NCI-H1105 treated with DMSO at 0.1 percent for 48 hours (cell line): ENCODE measurements at regions not wholly inside any gene's neighbourhood (a gene's known extent, or its start where the extent isn't known, plus 50 kb on each side); places are given as distances from the start of the nearest gene placed in this dataset.

Experiments
- DNase-seq: peaks from one replicate; lab custom pipeline; 2025; lab: John Stamatoyannopoulos, UW

DNA sequence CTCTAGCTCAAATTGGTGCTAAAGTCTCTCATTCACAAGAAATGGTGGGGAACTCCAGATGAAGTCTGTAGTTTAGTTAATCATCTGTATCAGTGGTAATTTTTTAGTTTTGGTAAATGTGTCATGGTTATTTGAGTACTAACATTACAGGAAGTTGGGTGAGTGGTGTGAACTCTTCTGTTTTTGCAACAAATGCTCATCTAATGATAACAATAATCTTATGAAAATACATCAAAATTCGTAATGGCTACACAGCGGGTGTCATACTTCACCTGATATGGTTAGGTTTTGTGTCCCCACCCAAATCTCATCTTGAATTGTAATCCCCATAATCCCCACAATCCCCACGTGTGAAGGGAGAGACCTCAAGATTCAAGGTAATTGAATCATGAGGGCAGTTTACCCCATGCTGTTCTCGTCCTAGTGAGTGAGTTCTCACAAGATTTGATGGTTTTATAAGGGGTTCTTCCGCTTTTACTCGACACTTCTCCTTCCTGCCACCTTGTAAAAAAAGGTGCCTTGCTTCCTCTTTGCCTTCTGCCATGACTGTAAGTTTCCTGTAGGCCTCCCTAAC lies 209.3 kb upstream of the FOXN3 start:
- no peak for DNase-seq

DNA sequence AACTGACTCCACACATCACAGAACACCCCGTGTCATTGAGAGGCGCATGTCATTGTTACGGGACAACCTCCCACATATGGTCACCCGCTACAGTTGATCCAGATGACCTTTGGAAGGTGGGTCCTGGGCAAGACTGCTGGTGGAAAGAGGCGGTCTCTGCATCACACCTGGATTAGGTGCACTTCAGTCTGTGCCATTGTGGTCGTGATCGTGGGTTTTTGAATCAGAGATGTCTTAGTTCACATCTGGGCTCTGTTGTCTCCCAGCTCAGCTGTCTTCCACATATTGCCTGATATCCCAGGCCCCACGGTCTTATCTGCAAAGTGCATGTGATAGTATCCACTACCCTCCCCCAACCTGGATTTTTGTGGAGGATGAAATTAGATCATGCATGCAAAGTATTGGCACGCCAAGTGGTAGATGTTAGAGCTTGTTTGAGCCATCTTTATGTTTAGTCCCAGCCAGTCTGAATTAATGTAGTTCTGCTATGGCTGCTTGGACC lies 208.7 kb upstream of the FOXN3 start:
- DNase-seq = no peak

DNA sequence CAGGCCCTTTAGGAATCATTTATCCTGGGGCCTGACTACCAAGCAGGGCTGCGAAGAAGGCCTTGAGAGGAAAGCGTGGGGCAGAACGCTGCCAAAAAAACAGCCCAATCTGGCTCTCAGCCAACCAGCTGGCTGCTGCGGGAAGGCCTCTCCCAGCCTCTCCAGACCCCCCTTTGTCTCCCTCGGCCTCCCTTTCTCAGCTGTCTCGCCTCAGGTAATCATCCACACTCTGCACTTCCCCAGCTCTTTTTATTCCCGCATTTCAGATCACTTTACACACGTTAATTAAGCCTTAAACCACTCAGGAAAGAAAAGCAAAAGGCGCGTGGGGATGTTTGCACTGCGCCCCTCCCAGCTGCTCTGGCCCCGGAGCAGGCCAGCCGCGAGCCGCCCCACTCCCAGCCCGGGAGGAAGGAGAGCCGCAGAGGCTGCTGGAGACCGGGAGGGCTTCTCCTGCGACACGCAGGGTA lies 208.2 kb upstream of the FOXN3 start:
- DNase-seq = peak; percentile 95

DNA sequence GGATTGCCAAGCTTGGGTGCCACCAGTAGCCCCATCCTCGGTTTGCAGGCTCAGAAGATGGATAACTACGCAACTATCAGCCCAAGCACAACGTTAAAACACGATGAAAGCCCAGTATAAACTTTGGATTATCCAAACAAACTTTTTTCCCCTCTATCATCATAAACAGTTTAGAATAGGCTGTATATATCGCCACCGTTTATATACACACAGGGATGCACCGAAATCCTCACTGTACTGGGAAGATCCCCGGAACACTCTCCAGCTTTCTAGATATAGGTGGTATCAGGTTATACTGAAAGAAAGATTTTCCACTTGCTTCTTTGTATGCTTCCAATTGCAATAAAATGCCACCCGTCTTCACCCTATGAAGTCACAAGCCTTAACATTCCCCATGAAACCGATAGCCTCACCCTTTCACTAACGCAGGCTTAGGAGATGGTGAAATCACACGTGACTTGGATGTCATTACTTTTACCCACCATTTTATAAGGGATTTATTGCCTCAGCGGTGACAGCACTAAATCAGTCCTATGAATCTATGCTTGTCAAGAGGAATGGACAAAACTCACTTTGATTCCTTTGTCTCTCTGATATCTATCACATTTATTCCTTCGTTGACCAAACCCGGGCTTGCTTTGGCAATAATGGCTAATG lies 207.6 kb upstream of the FOXN3 start:
- no peak for DNase-seq

DNA sequence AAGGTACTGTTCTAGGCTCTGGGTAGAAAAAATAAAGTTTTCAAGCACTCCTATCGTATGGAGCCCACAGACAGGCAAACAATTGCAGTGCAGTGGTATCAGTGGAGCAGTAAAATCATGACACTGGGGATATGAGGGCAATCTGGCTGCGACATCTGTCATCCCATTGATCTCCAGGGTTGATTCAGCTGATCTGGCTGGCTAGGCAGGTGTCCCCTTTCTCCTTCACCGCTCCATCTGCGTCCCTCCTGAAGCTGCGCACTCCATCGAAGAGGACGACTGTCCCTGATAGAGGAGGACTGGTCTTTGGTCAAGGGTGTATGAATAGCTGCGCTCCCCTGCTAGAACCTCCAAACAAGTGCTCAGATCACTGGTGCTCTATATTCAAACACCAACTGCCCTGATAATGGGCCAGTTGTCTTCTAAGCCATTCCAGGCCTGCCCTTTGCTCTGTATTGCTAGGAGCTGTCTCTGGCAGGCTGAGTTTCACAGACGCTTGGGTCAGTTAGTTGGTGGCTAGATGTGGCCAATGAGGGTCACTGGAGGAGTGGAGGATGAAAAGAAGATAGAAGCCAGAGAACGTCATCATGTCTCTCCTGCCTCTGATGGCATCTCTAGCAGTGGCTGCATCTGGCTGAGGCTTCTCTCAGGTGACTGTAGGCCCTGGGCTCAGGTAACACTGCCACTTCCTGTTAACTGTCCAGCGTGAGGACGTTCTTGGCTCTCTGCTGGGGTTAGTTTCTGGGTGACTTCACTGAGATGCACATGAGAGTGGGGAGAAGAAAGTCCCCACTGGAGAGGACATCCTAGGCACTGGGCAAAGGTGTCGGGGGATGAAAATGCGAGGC lies 205.0 kb upstream of the FOXN3 start:
- no peak for DNase-seq

DNA sequence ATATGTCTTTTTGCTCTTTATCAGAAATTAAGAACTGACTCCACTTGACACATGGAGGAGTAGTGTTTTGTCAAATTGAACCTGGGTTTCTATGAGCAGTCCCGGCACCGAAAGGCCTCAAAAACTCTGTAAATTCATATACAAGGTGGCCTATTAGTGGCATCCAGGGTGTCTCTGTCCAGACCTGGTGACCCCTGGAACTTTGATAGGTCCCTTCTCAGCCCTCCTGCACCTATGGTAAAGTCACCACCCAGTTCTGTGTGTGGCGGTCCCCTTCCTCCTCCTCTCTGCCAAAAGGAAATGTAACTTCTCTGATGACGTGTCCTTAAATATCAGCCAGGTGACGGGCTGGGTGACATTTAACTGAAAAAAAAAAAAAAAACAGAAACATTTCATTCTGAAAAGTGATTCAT lies 204.0 kb upstream of the FOXN3 start:
- DNase-seq = no peak

DNA sequence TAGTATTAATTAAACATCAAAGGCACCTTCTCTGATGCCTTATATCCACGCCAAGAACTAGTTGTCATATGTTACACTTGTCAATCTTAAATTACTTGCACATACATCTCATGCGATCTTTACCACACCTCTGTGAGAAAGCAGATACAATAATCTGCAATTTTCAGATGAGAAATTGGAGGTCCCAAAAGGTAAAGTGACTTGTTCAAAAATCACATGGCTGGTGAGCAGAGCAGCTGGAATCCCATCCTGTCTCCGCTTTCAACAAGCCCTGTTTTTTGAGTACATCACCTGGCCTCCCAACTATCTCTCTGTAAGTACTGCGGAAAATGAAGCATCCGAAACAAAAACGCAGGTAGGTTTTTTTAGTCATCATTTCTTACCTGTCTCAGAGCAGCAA lies 203.4 kb upstream of the FOXN3 start:
- no peak for DNase-seq

DNA sequence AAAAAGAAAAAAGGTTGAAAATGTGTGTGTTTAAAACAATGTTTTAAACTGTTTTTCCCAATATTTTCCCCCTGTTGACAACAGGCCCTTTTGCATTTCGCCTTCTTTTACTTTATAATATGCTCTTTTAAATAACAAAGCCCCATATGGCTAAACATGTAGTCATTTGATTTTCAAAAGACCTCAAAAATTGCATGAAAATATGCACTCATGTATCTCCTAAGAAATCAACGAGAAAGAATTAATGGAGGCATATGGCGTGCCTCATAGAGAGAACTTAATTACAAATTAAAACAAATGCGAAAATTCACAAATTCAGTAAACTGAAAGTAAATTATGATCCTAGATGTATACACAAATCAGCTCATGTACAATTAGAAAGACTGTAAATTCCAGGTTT lies 202.6 kb upstream of the FOXN3 start:
- no peak for DNase-seq

DNA sequence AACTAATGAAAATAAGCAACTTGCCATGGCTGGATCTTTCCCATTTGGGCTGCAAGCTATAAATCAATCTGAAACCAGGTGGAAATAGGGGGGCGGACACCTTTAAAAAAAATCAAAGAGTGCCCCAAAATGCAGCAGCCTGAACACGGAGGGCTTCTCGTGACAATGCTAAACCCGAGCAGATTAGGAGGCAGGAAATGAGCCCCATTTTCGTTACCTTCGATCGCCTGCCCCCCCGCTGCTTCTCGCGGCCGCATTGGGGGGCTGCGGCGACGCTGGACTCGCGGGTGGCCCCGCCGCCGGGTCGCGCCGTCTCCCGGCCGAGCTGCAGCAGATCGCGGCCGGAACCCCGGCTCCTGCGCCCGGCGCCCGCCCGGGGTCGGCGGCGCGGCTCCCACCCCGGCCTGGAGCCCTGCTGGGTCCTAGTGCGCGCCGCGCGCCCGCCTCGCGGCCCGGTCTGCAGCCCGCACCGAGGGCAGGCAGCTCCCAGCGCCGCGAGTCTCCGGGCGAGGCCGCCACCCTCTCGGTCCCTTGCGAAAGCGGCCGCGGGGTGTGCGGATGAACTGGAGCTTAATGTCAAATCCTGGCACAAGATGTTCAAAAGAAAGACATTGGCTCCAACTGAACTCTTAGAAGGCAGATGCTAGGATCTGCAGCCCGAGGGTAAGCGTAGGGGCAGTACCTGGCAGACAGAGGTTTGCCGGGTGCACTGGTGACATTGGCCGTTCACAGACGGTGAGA lies 201.9 kb upstream of the FOXN3 start:
- peak; percentile 58 for DNase-seq

DNA sequence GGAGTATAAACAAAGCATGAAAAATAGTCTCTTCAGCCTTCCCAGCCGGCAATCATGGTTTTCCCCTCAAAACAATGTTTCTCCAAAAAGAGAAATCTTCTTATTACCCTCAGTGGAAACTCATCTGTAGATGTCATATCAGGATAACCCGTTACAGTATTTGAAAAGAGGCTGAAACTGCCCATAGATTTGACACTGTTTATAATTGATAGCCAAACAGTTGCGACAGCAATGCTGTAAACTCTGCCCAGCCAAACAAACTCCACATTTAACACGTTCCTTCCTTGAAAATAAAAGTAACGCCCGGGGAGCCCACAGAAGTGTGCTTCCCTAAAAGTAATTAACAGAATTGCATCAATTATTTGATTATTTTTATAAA lies 201.3 kb upstream of the FOXN3 start:
- DNase-seq = peak; percentile 26

DNA sequence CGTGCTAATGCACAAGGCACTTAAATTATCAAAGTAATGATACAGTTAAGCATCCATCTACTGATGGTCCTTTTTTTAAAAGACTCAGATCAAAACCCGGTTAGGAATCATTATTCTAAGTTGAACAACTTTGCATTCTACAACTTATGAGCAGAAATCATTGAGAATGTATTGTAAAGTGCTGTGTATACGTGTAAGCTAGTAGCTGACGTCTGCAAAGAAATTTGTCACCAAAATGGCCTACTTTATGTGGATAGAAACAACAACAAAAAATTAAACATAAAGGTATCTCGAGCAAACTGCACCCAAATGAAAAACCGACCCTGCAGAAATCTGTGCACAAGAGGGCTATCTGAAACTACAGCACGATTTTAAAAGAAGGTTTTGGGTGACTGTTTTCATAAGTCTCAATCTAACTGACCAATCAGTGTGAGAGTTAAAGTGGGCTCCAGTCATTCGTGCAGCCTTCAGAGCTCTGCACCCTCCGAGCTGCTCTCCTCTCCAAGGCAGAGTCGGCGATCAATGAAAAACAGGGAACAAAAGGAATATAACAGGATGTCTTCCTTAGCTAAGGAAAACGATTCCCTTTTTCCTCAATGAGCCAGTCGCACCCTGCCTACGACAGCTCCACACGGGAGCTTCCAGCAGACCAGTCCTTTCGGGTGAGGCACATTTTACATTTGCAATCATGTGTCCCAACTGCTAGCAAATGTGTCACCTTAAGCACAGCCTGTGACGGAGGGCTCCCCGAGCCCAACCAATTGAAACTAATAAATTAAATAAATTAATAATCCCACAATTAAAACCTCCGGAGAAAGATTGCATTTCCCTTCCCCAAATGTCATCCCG lies 200.7 kb upstream of the FOXN3 start:
- DNase-seq = peak; percentile 19

DNA sequence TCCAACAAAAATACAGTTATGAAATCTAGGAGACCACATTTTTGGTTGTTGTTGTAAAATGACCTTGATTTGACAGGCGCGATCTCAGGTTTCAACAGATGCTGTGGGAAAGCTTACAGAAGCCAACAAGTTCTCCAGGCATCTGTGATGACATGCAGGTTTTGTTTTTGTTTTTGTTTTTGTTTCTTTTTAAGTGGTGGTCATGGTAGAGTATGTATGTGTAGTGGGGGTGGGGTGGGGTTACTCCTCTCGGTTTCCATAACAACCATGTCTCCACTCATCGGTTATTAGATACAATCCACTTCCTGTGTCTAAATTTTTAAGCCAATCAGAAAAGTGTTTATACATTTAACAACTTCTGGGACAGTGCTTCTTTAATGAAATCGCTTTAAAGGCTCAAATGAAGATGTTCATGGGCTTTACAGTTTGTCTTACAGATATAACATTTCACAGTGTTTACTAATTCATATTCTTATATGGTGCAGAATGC lies 199.9 kb upstream of the FOXN3 start:
- no peak for DNase-seq

DNA sequence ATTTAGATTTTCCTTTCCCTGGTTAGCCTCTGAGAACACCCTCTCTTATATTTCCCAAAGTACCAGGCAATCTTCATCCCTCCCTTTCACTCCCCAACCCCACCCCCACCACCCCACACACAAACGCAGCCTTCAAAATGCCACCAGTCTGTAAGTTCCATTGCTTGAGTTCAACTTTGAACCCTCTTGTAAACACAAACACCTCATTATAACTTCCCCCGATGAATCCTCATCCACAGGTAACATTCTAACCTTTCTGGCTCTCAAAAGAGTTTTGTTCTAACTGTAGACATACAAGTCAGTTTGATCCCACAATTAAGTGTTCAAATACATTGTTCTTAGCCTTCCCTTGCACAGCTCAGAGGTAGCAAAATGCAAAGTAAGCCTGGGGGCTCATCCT lies 199.4 kb upstream of the FOXN3 start:
- no peak for DNase-seq

DNA sequence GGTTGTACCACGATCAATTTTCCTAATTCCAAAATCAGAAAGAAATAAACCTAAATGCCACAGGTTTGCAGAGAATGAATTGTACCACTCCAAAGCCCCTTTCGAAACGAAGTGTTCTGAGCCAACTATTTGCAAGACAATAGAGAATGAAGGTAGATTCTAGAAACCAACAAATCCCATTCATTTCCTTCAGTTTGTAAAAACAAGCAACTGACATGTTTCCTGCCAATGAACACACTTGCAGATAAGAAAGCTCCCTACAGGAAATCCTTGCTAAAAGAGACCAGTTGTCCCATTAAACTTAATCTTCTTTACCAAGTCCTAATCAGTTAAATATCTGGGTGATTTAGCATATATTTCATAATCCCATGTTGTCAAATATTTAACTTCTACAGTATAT lies 198.4 kb upstream of the FOXN3 start:
- no peak for DNase-seq

DNA sequence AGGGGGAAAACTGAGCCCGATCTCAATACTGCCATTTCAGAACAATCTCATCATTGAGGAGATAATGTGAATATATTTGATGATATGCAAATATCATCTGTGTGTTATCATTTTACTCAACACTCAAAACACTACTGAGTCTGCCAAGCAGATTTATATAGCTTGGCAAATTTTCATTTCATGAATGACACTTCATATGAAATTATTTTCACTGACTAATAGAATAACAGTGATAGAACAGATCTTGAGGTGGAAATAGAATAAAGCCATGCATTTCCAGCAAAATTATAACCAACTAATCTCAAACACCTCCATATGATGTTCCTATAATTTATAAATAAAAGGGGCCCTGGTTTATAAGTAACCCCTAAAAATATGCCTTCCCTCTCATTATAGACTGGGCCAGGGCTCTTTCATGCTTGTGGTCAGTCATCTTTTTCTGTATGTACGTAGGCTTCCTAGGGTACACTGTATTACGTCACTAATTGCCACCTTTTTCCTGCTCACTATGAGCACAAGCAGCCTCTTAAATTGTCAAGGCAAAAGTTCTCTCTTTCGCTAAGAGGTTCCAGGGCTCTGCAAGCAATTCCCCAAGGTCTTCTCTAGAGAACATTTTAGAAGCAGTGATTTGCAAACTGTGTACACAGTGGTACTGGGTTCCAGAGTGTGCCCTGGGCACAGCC lies 197.1 kb upstream of the FOXN3 start:
- DNase-seq = no peak

DNA sequence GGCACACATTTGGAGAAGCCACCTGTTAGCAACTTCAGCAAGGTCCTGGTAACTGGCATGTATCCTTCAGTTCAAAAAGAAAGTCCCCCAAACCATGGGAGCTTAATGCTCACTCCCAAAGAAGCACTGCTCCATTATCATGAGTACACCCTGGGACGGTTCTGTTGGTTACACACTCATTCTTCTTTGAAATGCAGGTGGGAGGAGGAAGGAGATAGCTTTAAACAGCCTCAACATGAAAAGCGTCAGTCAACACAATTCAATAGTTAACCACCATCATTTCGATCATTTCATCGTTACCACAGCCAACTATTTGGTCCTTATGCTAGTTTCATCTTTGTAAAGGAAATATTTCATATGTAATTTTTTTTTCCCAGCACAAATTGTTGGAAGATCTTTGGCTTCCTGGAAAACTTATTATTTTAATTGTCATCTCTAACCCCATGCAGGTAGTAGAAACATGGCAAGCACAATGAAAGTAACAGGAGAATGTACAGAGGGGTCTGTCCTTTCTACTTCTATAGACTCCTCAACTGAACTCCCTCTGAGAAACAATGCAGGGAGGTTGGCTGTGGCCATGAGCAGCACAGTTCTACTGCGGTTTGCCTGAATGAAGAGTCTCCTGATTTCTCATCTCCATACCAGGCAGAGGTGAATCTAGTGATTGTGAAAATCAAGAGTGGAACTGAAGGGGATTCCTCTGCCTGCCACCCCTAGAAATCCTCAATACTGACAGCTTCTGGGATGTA lies 196.4 kb upstream of the FOXN3 start:
- DNase-seq = no peak

DNA sequence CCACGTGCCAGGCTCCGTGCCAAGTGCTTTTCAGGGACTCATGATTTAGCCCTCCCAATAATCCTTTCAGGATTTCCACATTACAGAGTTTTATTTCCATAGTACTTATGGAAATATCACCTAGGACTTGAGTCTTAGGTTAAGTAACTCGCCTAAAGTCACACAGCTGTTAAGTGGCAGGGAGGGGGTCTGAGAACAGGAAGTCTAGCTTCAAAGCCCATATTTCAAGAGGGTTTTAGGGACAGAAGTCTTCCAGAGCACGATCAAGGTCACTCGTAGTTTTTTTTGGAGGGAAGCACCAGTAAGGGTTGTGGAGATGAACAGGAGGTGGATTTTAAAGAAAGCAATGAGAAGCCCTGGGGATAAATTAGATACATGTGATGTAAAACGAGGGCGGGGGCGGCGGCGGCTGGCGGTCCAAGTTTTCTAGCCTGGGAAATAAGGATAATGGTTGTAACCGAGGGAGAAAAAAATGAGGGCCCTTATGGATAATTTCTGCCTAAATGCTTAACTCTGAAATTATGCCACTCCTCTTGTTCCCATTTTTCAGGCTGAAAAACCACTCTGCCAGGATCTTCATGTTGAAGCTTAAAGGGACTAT lies 192.6 kb upstream of the FOXN3 start:
- DNase-seq = no peak

DNA sequence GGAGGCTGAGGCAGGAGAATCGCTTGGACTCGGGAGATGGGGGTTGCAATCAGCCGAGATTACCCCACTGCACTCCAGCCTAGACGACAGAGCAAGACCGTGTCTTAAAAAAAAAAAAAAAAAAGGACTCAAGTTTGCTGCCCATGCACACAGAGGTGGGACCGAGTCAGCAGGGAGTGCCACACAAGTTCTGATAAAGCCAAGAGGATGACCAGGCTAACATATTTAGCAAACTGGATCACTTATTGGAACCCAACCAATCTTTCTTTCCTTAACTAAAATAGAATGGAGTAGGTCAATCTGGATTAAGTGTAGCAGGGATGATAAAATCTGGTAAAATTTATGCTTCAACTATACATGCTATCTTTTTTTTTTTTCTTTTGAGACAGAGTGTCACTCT lies 190.4 kb upstream of the FOXN3 start:
- DNase-seq = no peak

DNA sequence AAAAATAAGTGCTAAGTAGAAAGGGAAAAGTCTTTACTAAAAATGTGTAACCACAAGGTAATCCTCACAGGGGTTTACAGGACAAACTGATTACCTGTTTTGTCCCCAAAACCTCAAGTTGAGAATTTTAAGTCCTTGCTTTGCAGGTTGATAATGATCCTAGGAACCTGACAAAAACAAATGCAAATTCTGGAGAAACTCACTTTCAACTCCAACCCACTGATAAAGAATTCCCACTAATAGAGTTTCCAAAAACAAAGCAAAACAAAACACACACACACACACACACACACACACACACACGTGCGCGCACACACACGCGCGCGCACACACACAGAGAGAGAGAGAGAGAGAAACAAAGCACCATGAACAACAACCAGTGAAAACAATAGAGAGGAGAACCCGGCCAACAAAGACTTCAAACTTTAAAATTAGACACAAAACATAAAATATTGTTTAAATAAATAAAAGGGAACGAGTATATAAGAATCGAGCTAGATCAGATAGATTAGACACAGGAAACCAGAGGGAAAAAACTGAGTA lies 187.0 kb upstream of the FOXN3 start:
- DNase-seq = no peak
